ENCODE measurements at regions not wholly inside any gene's neighbourhood (a gene's known extent, or its start where the extent isn't known, plus 50 kb on each side); places are given as distances from the start of the nearest gene placed in this dataset.

GRCh38 chr7:68691261-68692216, 906.7 kb upstream of the AUTS2 start:
- TF ChIP-seq POLR2AphosphoS5 (IDR thresholded peaks at IDR 0.05; ENCODE audit: borderline replicate concordance, low read depth, low read length) (no peak), EZH2 (IDR thresholded peaks at IDR 0.05) (no peak)
